HepG2 (cell line): ENCODE measurements at regions not wholly inside any gene's neighbourhood (a gene's known extent, or its start where the extent isn't known, plus 50 kb on each side); places are given as distances from the start of the nearest gene placed in this dataset.

Experiments
- FOSL2 ChIP-seq: sonication (generic); formaldehyde crosslinking; IDR thresholded peaks from 2 replicates; pipeline ENCODE4 v1.4.0; 2020; ENCODE audit warnings: missing genetic modification reagents
- GLI4 ChIP-seq: sonication (generic); formaldehyde crosslinking; IDR thresholded peaks from 2 replicates; pipeline ENCODE4 v1.5.1; 2020; ENCODE audit warnings: missing genetic modification reagents, mild to moderate bottlenecking, moderate library complexity, borderline replicate concordance
- HES4 ChIP-seq: sonication (generic); formaldehyde crosslinking; IDR thresholded peaks from 2 replicates; pipeline ENCODE4 v1.9.0; 2021; ENCODE audit warnings: mild to moderate bottlenecking, missing genetic modification reagents, borderline replicate concordance
- KLF9 ChIP-seq: IDR thresholded peaks from 2 replicates; pipeline ENCODE4 v1.6.1; 2016; ENCODE audit warnings: low read depth
- LCORL ChIP-seq, 2 experiments: fragments of 450-650 bp in 1 of 2; sonication (generic) in 1 of 2; formaldehyde crosslinking in 1 of 2; IDR thresholded peaks; 2 replicates each; pipeline versions ENCODE4 v1.5.0 to v1.6.1; 2017 to 2020; ENCODE audit warnings: antibody characterized with exemption in 1 of 2, missing genetic modification reagents in 1 of 2
- MAFF ChIP-seq: IDR thresholded peaks from 2 replicates; pipeline ENCODE4 v1.6.1; 2011; ENCODE audit warnings: low read depth, low read length, improper control_type of control experiment
- MED1 ChIP-seq: sonication (generic); formaldehyde crosslinking; IDR thresholded peaks from 2 replicates; pipeline ENCODE4 v1.4.0; 2020; ENCODE audit warnings: missing genetic modification reagents
- MYNN ChIP-seq: sonication (generic); formaldehyde crosslinking; IDR thresholded peaks from 2 replicates; pipeline ENCODE4 v1.4.0; 2020; ENCODE audit warnings: mild to moderate bottlenecking, low read depth, missing genetic modification reagents
- NFE2L2 ChIP-seq: fragments of 150-350 bp; IDR thresholded peaks from 2 replicates; pipeline ENCODE4 v1.6.1; 2014; ENCODE audit warnings: low read length
- NFRKB ChIP-seq: fragments of 450-650 bp; IDR thresholded peaks from 2 replicates; pipeline ENCODE4 v1.6.1; 2017
- PAWR ChIP-seq: sonication (generic); formaldehyde crosslinking; IDR thresholded peaks from 2 replicates; pipeline ENCODE4 v1.4.0; 2020; ENCODE audit warnings: missing genetic modification reagents, mild to moderate bottlenecking, borderline replicate concordance
- RBFOX2 ChIP-seq: fragments of 200-400 bp; formaldehyde crosslinking; IDR thresholded peaks from 2 replicates; pipeline ENCODE4 v1.6.1; 2017; ENCODE audit warnings: low read depth, mild to moderate bottlenecking, low read length
- RBM39 ChIP-seq: fragments of 200-400 bp; formaldehyde crosslinking; IDR thresholded peaks from one replicate; pipeline ENCODE4 v1.6.1; 2018; ENCODE audit warnings: antibody characterized with exemption, mild to moderate bottlenecking, low read depth, low read length; ENCODE audit not compliant: poor library complexity, severe bottlenecking
- REL ChIP-seq: sonication (generic); formaldehyde crosslinking; conservative IDR thresholded peaks from 2 replicates; pipeline ENCODE4 v1.8.0; 2022; ENCODE audit warnings: mild to moderate bottlenecking, missing genetic modification reagents, moderate library complexity
- SAP130 ChIP-seq: IDR thresholded peaks from 2 replicates; pipeline ENCODE4 v1.6.1; 2016; ENCODE audit warnings: low read depth
- SMAD3 ChIP-seq: sonication (generic); formaldehyde crosslinking; IDR thresholded peaks from 2 replicates; pipeline ENCODE4 v1.4.0; 2020; ENCODE audit warnings: missing genetic modification reagents
- SSRP1 ChIP-seq: IDR thresholded peaks from 2 replicates; pipeline ENCODE4 v1.6.1; 2016; ENCODE audit warnings: control low read depth
- YEATS2 ChIP-seq: sonication (generic); formaldehyde crosslinking; IDR thresholded peaks from 2 replicates; pipeline ENCODE4 v1.4.0; 2020; ENCODE audit warnings: missing genetic modification reagents, borderline replicate concordance
- YEATS4 ChIP-seq: sonication (generic); formaldehyde crosslinking; IDR thresholded peaks from 2 replicates; pipeline ENCODE4 v1.4.0; 2020; ENCODE audit warnings: missing genetic modification reagents, borderline replicate concordance
- ZNF234 ChIP-seq: sonication (generic); formaldehyde crosslinking; conservative IDR thresholded peaks from 2 replicates; pipeline ENCODE4 v1.5.1; 2020; ENCODE audit warnings: mild to moderate bottlenecking, missing genetic modification reagents
- ZNF251 ChIP-seq: sonication (generic); formaldehyde crosslinking; IDR thresholded peaks from 2 replicates; pipeline ENCODE4 v1.9.0; 2021; ENCODE audit warnings: mild to moderate bottlenecking, missing genetic modification reagents
- ZNF264 ChIP-seq: sonication (generic); formaldehyde crosslinking; IDR thresholded peaks from 2 replicates; pipeline ENCODE4 v1.4.0; 2020; ENCODE audit warnings: missing genetic modification reagents
- ZNF317 ChIP-seq: sonication (generic); formaldehyde crosslinking; IDR thresholded peaks from 2 replicates; pipeline ENCODE4 v1.5.0; 2020; ENCODE audit warnings: mild to moderate bottlenecking, missing genetic modification reagents
- ZNF605 ChIP-seq: sonication (generic); formaldehyde crosslinking; IDR thresholded peaks from 2 replicates; pipeline ENCODE4 v1.8.0; 2022; ENCODE audit warnings: mild to moderate bottlenecking, missing genetic modification reagents
- ZNF660 ChIP-seq: sonication (generic); formaldehyde crosslinking; IDR thresholded peaks from 2 replicates; pipeline ENCODE4 v1.5.1; 2020; ENCODE audit warnings: mild to moderate bottlenecking, low read depth, missing genetic modification reagents, borderline replicate concordance
- TF ChIP-seq, protein P1 (sequence below): sonication (generic); formaldehyde crosslinking; IDR thresholded peaks from 2 replicates; pipeline ENCODE4 v1.8.1; 2023; ENCODE audit warnings: mild to moderate bottlenecking, inconsistent platforms, moderate library complexity, missing genetic modification reagents, borderline replicate concordance
- TF ChIP-seq, protein P2 (sequence below): sonication (generic); formaldehyde crosslinking; IDR thresholded peaks from 2 replicates; pipeline ENCODE4 v1.4.0; 2020; ENCODE audit warnings: missing genetic modification reagents
- TF ChIP-seq, protein P3 (sequence below): sonication (generic); formaldehyde crosslinking; IDR thresholded peaks from 2 replicates; pipeline ENCODE4 v1.5.0; 2020; ENCODE audit warnings: missing genetic modification reagents

DNA sequence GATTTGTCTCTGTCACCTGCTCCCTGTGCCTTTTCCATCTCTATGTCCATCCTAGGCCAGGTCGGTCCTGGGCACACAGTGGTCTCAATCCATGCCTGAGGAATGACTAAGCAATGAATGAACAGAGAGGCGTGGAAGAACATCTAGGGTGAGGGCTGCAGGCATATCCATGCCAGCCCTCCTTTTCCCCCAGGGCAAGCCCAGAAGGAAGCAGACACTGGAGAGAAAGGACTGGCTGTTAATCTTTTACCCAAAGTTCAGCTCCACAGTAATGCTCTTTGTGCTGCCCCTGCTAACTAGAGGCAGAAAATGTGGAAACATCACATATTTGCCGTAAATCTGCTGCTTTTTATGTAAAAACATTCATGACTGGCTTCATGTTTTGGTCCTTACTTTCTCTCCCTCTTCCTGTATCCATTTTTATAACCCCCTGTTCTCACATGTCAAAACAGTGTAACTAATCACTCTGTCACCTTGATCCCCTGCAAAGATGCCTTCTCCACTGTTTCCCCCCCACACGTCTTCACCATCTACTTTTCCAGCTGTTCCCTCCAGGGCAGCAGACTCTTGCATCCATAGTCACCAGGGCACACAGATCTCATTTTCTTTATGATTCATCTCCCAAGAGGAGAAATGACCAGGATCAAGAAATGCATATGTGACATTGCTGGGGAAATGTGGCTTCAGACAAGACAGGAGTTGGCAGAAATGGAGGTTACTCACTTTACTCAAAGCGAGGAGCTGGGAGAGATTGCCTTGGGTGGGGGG, 166.4 kb upstream of the PROX1 start (continued):
- TF ChIP-seq HES4 (CRISPR knock-in tag) (no peak), FOSL2 (CRISPR knock-in tag) (peak; percentile 60), ZNF264 (CRISPR knock-in tag) (0 out of 2 replicates have a peak, but pooled peaks have one; percentile 43), PAWR (CRISPR knock-in tag) (no peak), NFE2L2 (no peak), KLF9 (no peak), ZNF234 (CRISPR knock-in tag) (no peak), YEATS4 (CRISPR knock-in tag) (peak; percentile 39; the same call in 1 of the 2 replicates), SAP130 (CRISPR knock-in tag) (peak; percentile 9; the same call in 1 of the 2 replicates), RBFOX2 (0 out of 2 replicates have a peak, but pooled peaks have one; percentile 31), ZNF317 (CRISPR knock-in tag) (no peak), SMAD3 (CRISPR knock-in tag) (no peak), NFRKB (no peak), MAFF (no peak), YEATS2 (0 out of 2 replicates have a peak, but pooled peaks have one; percentile 8), SSRP1 (CRISPR knock-in tag) (no peak), RBM39 (no peak), LCORL (IDR thresholded peaks at IDR 0.05) (no peak), LCORL (CRISPR knock-in tag; IDR thresholded peaks at IDR 0.05) (no peak), ZNF660 (no peak), MYNN (CRISPR knock-in tag) (no peak), ZNF251 (CRISPR knock-in tag) (no peak), GLI4 (CRISPR knock-in tag) (no peak), REL (CRISPR knock-in tag) (no peak), MED1 (CRISPR knock-in tag) (peak; percentile 50), ZNF605 (CRISPR knock-in tag) (no peak)
- TF ChIP-seq, protein P1, sequence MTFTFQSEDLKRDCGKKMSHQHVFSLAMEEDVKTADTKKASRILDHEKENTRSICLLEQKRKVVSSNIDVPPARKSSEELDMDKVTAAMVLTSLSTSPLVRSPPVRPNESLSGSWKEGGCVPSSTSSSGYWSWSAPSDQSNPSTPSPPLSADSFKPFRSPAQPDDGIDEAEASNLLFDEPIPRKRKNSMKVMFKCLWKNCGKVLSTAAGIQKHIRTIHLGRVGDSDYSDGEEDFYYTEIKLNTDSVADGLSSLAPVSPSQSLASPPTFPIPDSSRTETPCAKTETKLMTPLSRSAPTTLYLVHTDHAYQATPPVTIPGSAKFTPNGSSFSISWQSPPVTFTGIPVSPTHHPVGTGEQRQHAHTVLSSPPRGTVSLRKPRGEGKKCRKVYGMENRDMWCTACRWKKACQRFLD (CRISPR knock-in tag): no peak
- TF ChIP-seq, protein P2, sequence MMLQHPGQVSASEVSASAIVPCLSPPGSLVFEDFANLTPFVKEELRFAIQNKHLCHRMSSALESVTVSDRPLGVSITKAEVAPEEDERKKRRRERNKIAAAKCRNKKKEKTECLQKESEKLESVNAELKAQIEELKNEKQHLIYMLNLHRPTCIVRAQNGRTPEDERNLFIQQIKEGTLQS (CRISPR knock-in tag): no peak
- TF ChIP-seq, protein P3, sequence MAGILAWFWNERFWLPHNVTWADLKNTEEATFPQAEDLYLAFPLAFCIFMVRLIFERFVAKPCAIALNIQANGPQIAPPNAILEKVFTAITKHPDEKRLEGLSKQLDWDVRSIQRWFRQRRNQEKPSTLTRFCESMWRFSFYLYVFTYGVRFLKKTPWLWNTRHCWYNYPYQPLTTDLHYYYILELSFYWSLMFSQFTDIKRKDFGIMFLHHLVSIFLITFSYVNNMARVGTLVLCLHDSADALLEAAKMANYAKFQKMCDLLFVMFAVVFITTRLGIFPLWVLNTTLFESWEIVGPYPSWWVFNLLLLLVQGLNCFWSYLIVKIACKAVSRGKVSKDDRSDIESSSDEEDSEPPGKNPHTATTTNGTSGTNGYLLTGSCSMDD (CRISPR knock-in tag): no peak
